CD4-positive, CD25-positive, alpha-beta regulatory T cell (primary cell): ENCODE measurements at regions not wholly inside any gene's neighbourhood (a gene's known extent, or its start where the extent isn't known, plus 50 kb on each side); places are given as distances from the start of the nearest gene placed in this dataset.

Experiments used
- ATAC-seq, 2 donors: fragments of 150-1000 bp; cut with Tn5 transposase; one replicate each; pipeline ENCODE4 v1.10.0; 2021; ENCODE audit warnings: low read depth in 2 of 2, moderate number of reproducible peaks in 2 of 2, moderate library complexity in 1 of 2
- DNase-seq, 3 donors: peaks; one replicate each; pipeline versions ENCODE4 v3.0.0 to v3.0.0-alpha.2; 2012 to 2022; ENCODE audit warnings: mixed read lengths in 1 of 3
- H3K27ac ChIP-seq: one replicate; pipeline ENCODE4 v1.7.0; 2013; ENCODE audit warnings: mild to moderate bottlenecking, low read length; ENCODE audit not compliant: insufficient read depth, poor library complexity, severe bottlenecking
- H3K27me3 ChIP-seq: one replicate; pipeline ENCODE4 v1.7.0; 2013; ENCODE audit warnings: low read length; ENCODE audit not compliant: control insufficient read depth, insufficient read depth
- H3K36me3 ChIP-seq: one replicate; pipeline ENCODE4 v1.7.0; 2013; ENCODE audit warnings: mild to moderate bottlenecking, low read length, moderate library complexity; ENCODE audit not compliant: control insufficient read depth, insufficient read depth
- H3K4me1 ChIP-seq: 2 replicates; pipeline ENCODE4 v1.7.0; 2013; ENCODE audit warnings: mild to moderate bottlenecking, low read length; ENCODE audit not compliant: insufficient read depth, control insufficient read depth, poor library complexity, severe bottlenecking
- H3K4me3 ChIP-seq: one replicate; pipeline ENCODE4 v1.7.0; 2013; ENCODE audit warnings: low read depth, mild to moderate bottlenecking, low read length, moderate library complexity
- H3K9me3 ChIP-seq, 2 experiments: 1 replicate in 1 of 2; 2 replicates in 1 of 2; pipeline ENCODE4 v1.7.0; 2013; ENCODE audit warnings: low read length in 2 of 2, mild to moderate bottlenecking in 1 of 2, moderate library complexity in 1 of 2; ENCODE audit not compliant: control insufficient read depth in 2 of 2
- H3K27ac Mint-ChIP-seq, 3 donors: one replicate each; pipeline ENCODE4 v1.8.0; 2020 to 2022; ENCODE audit warnings: mild to moderate bottlenecking in 3 of 3, mixed read lengths in 3 of 3, moderate library complexity in 2 of 3
- H3K27me3 Mint-ChIP-seq: one replicate; pipeline ENCODE4 v1.8.0; 2022; ENCODE audit warnings: mild to moderate bottlenecking, mixed read lengths
- H3K36me3 Mint-ChIP-seq: one replicate; pipeline ENCODE4 v1.8.0; 2020; ENCODE audit warnings: mixed read lengths
- H3K4me1 Mint-ChIP-seq, 4 donors: one replicate each; pipeline ENCODE4 v1.8.0; 2020 to 2022; ENCODE audit warnings: mixed read lengths in 4 of 4, mild to moderate bottlenecking in 1 of 4
- H3K4me3 Mint-ChIP-seq, 4 donors: one replicate each; pipeline ENCODE4 v1.8.0; 2020 to 2022; ENCODE audit warnings: mild to moderate bottlenecking in 4 of 4, mixed read lengths in 4 of 4, moderate library complexity in 3 of 4
- H3K9me3 Mint-ChIP-seq, 7 donors: one replicate each; pipeline ENCODE4 v1.8.0; 2020 to 2022; ENCODE audit warnings: mixed read lengths in 7 of 7, mild to moderate bottlenecking in 3 of 7, moderate library complexity in 2 of 7

DNA sequence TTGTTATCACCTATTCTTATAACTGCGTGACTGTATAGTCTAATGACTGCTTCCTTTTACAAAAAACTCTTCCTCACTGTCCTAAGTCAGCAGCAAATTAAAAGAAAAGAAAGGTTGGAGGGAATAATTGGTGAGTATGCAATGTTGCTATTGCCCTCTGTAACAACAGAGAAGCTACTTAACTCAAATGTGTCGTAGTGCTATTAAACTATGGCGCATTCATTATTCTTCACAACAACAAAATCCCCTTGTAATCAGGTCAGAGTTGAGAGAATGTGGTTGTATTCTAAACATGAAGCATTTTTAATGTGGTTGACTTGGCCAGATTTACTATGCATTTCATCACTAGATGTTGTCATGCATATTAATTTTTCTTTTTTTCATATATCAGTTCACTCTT, 897.8 kb upstream of the PHF14 start:
- H3K36me3 Mint-ChIP-seq = no peaks in the 10 kb centered on the region
- no peaks in the 10 kb centered on the region for H3K36me3 ChIP-seq
- H3K9me3 Mint-ChIP-seq = peaks cover 0 to 8% (median 4%) of the 10 kb centered on the region in 7 donors
- peaks cover 2 to 7% of the 10 kb centered on the region in 2 experiments for H3K9me3 ChIP-seq
- H3K27ac ChIP-seq = no peak overlapping the region
- H3K27me3 Mint-ChIP-seq = no peaks in the 10 kb centered on the region
- H3K4me3 Mint-ChIP-seq = no peak overlapping the region
- no peaks in the 10 kb centered on the region for H3K27me3 ChIP-seq
- ATAC-seq (no peak), DNase-seq (no peak)
- H3K27ac Mint-ChIP-seq = no peak overlapping the region
- H3K4me1 Mint-ChIP-seq = no peaks in the 10 kb centered on the region
- no peaks in the 10 kb centered on the region for H3K4me1 ChIP-seq
- no peak overlapping the region for H3K4me3 ChIP-seq

DNA sequence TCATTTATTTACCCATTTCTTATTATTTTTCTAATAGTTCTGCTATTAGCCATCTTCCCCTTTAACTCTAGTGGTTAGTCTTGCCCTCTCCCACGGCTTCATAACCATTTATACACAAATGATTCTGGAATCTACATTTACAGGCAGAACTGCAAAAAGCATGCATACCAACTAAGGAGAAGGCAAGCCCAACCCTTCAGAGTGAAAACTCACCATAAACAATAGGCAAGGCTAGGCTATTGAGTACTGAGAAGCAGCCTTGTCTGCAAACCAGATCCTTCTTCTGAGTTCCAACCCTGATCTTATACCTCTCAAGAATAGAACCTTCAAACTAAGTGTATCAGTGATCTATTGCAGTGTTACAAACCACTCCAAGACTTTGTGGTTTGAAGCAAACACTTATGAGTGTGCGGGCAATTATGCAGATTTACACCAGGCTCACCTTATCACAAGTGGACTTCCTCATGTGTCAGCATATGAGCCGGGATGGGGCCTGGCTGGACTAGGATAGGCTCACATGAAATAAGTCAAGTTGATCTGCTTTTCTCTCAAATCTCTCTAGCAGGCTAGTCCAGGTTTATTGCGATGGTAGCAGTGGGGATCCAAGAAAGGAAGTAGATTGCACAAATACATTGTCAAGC, 896.9 kb upstream of the PHF14 start:
- no peaks in the 10 kb centered on the region for H3K36me3 Mint-ChIP-seq
- H3K9me3 Mint-ChIP-seq = peaks cover 0 to 10% (median 5%) of the 10 kb centered on the region in 7 donors
- H3K27ac Mint-ChIP-seq = no peak overlapping the region
- H3K4me1 Mint-ChIP-seq = no peaks in the 10 kb centered on the region
- DNase-seq (no peak), ATAC-seq (no peak)
- no peak overlapping the region for H3K4me3 Mint-ChIP-seq
- H3K27me3 ChIP-seq = no peaks in the 10 kb centered on the region
- H3K27ac ChIP-seq = no peak overlapping the region
- no peak overlapping the region for H3K4me3 ChIP-seq
- H3K27me3 Mint-ChIP-seq = no peaks in the 10 kb centered on the region
- H3K9me3 ChIP-seq = peaks cover 2 to 10% of the 10 kb centered on the region in 2 experiments
- no peaks in the 10 kb centered on the region for H3K36me3 ChIP-seq
- no peaks in the 10 kb centered on the region for H3K4me1 ChIP-seq

DNA sequence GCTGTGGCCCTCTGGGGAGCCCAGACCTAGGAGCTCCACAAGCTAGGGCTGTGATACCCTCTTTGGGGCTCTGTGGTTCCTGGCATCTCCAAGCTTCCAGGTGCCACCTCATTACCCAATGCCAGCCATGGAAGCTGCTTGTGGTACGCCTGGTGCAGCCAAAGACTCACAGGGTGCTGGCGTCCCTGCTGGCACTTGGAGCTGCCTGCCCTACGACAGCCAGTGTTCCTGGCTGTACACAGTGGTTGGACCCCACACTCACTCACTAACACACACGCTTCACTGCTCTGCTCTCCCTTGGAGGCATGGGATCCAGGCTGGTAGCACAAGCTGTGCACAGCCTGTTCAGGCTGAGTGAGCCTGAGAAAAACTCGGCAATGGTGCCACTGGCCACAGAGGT, 894.1 kb upstream of the PHF14 start:
- no peak for ATAC-seq
- no peaks in the 10 kb centered on the region for H3K4me1 Mint-ChIP-seq
- H3K36me3 Mint-ChIP-seq = no peaks in the 10 kb centered on the region
- H3K9me3 ChIP-seq = peaks cover 2 to 10% of the 10 kb centered on the region in 2 experiments
- H3K4me1 ChIP-seq = no peaks in the 10 kb centered on the region
- DNase-seq = no peak
- H3K9me3 Mint-ChIP-seq = peaks cover 0 to 19% (median 6%) of the 10 kb centered on the region in 7 donors
- H3K27me3 ChIP-seq = no peaks in the 10 kb centered on the region
- no peak overlapping the region for H3K27ac ChIP-seq
- H3K27ac Mint-ChIP-seq = no peak overlapping the region
- no peaks in the 10 kb centered on the region for H3K36me3 ChIP-seq
- H3K4me3 Mint-ChIP-seq = no peak overlapping the region
- no peaks in the 10 kb centered on the region for H3K27me3 Mint-ChIP-seq
- no peak overlapping the region for H3K4me3 ChIP-seq

DNA sequence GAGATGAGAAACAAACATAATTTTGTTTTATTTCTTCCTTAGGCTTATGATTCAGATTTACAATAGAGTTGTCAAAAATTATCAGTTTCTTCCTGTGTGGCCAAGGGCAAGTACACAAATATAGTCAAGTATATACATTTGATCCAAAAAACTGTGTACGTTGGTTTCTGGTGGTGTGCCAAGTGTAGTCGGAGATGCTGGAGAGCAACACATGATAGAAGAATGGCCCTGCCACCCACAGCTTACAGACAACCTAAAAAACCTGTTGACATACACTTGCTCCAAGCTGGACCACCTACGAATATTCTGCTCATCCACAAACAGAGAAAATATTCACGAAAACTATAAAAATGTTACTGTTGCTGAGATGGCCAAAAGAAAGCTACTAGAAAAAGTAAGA, 890.8 kb upstream of the PHF14 start:
- Histone ChIP-seq H3K27me3 (no peaks in the 10 kb centered on the region), H3K27ac (no peak overlapping the region), H3K4me1 (no peaks in the 10 kb centered on the region), H3K9me3 (peaks cover 2 to 10% of the 10 kb centered on the region in 2 experiments), H3K36me3 (no peaks in the 10 kb centered on the region), H3K4me3 (no peak overlapping the region)
- no peaks in the 10 kb centered on the region for H3K36me3 Mint-ChIP-seq
- no peaks in the 10 kb centered on the region for H3K4me1 Mint-ChIP-seq
- H3K27ac Mint-ChIP-seq = no peak overlapping the region
- peaks cover 0 to 19% (median 10%) of the 10 kb centered on the region in 7 donors for H3K9me3 Mint-ChIP-seq
- ATAC-seq = no peak
- no peak for DNase-seq
- no peak overlapping the region for H3K4me3 Mint-ChIP-seq
- H3K27me3 Mint-ChIP-seq = no peaks in the 10 kb centered on the region

DNA sequence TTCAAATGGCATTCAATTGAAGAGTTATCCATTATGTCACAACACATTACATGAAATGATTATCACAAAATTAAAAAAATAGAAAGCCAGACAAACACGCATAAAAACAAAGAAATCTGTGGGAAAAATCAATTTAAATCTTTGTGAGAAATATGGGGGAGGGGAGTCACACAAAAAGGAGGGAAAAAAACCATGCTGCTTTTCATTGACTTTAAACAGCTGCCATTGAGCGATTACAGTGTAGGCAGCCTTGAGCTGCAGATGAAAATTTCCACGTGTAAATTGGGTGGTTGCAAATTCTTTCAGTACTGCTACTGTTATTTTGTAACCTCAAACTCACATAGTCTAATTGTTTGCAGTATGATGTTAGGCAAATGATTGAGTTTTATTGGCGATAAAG, 889.9 kb upstream of the PHF14 start:
- Histone ChIP-seq H3K4me1 (no peaks in the 10 kb centered on the region), H3K9me3 (peaks cover 2 to 8% of the 10 kb centered on the region in 2 experiments), H3K27me3 (no peaks in the 10 kb centered on the region), H3K4me3 (no peak overlapping the region), H3K27ac (no peak overlapping the region), H3K36me3 (no peaks in the 10 kb centered on the region)
- H3K27ac Mint-ChIP-seq = no peak overlapping the region
- H3K4me1 Mint-ChIP-seq = no peaks in the 10 kb centered on the region
- no peaks in the 10 kb centered on the region for H3K36me3 Mint-ChIP-seq
- no peaks in the 10 kb centered on the region for H3K27me3 Mint-ChIP-seq
- DNase-seq (no peak), ATAC-seq (no peak)
- H3K9me3 Mint-ChIP-seq = peaks cover 0 to 19% (median 10%) of the 10 kb centered on the region in 7 donors
- H3K4me3 Mint-ChIP-seq = no peak overlapping the region

DNA sequence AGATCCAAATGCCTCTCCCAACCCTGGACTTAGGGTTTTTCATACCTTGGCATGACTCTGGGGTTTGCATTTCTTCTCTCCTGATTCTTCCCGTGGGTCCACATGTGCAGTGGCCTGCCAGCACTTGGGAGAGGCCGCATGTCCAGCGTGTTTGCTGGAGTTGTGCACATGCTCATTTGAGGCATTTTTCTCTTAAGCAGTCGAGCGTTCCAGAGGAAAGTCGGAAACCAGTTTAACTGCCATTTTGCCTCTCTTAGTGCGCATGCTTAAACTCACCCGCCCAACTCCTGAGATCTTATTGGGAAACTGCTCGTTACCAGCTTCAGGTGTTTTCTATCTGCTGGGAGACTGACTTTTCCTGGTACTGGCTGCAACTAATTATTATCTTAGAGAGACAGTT, 888.4 kb upstream of the PHF14 start:
- no peaks in the 10 kb centered on the region for H3K27me3 Mint-ChIP-seq
- ATAC-seq (no peak), DNase-seq (no peak)
- H3K4me3 Mint-ChIP-seq = no peak overlapping the region
- no peak overlapping the region for H3K4me3 ChIP-seq
- peaks cover 0 to 3% of the 10 kb centered on the region in 2 experiments for H3K9me3 ChIP-seq
- H3K27me3 ChIP-seq = no peaks in the 10 kb centered on the region
- no peaks in the 10 kb centered on the region for H3K4me1 Mint-ChIP-seq
- peaks cover 0 to 19% (median 8%) of the 10 kb centered on the region in 7 donors for H3K9me3 Mint-ChIP-seq
- H3K4me1 ChIP-seq = no peaks in the 10 kb centered on the region
- no peaks in the 10 kb centered on the region for H3K36me3 ChIP-seq
- no peak overlapping the region for H3K27ac Mint-ChIP-seq
- no peak overlapping the region for H3K27ac ChIP-seq
- no peaks in the 10 kb centered on the region for H3K36me3 Mint-ChIP-seq

DNA sequence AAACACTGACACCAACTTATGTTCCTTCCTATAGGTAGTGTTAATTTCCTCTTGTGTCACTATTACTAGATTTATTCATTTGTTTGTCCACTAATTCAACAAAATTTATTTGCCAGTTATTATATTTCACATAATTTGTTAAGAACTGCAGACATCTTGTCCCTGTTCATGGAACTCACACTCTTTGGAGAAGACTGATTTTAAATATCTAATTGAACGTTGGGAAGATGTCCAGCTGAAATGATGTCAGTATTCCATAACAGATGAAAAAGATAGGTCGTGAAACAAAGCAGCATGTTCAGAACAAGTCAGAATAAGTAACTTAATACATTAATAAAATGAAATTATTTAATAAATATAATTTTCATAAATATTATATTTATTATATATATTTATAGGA, 873.1 kb upstream of the PHF14 start:
- H3K27me3 ChIP-seq = no peaks in the 10 kb centered on the region
- H3K4me3 ChIP-seq = no peak overlapping the region
- Mint-ChIP-seq H3K9me3 (peaks cover 0 to 12% (median 4%) of the 10 kb centered on the region in 7 donors), H3K36me3 (no peaks in the 10 kb centered on the region), H3K4me3 (no peak overlapping the region), H3K27me3 (no peaks in the 10 kb centered on the region), H3K4me1 (no peaks in the 10 kb centered on the region), H3K27ac (no peak overlapping the region)
- ATAC-seq = no peak
- H3K4me1 ChIP-seq = no peaks in the 10 kb centered on the region
- no peak overlapping the region for H3K27ac ChIP-seq
- DNase-seq = no peak
- no peaks in the 10 kb centered on the region for H3K36me3 ChIP-seq
- no peaks in the 10 kb centered on the region for H3K9me3 ChIP-seq

DNA sequence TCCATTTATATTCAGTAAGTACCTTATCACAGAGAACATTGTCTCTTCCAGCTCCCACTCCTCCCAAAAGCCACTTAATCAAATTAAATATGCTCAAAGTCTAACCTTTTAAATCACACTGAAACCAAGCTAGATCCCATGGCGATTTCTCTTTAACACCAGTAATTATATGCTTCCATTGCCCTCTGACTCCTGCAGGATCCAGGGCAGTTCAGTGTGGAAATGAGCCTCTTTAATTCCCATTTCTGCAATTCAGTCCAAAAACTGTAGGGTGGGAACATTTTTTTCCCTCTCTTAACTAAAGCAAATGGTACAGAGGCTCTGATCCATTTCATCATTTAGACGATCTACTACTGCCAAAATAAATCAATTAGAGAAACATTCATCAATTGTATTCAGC, 872.3 kb upstream of the PHF14 start:
- no peak overlapping the region for H3K27ac Mint-ChIP-seq
- DNase-seq = no peak
- no peak for ATAC-seq
- no peak overlapping the region for H3K4me3 Mint-ChIP-seq
- H3K4me1 Mint-ChIP-seq = no peaks in the 10 kb centered on the region
- no peaks in the 10 kb centered on the region for H3K36me3 Mint-ChIP-seq
- no peaks in the 10 kb centered on the region for H3K4me1 ChIP-seq
- H3K9me3 Mint-ChIP-seq = peaks cover 0 to 12% (median 4%) of the 10 kb centered on the region in 7 donors
- H3K9me3 ChIP-seq = no peaks in the 10 kb centered on the region
- no peaks in the 10 kb centered on the region for H3K27me3 ChIP-seq
- H3K27me3 Mint-ChIP-seq = no peaks in the 10 kb centered on the region
- H3K27ac ChIP-seq = no peak overlapping the region
- H3K36me3 ChIP-seq = no peaks in the 10 kb centered on the region
- H3K4me3 ChIP-seq = no peak overlapping the region
